Subcutaneous abdominal adipose tissue (tissue), 5 donors: ENCODE measurements at regions not wholly inside any gene's neighbourhood (a gene's known extent, or its start where the extent isn't known, plus 50 kb on each side); places are given as distances from the start of the nearest gene placed in this dataset.
"Not testable (repeated sequence)": the region's sequence is repeated elsewhere in the genome, so short reads cannot be mapped to it uniquely, and the experiment has no call there.

Experiments
- H3K27ac ChIP-seq: one replicate; pipeline ENCODE4 v1.7.0; 2013; ENCODE audit warnings: low read depth, mild to moderate bottlenecking, inconsistent platforms, low read length, moderate library complexity
- H3K27me3 ChIP-seq, 5 donors: one replicate each; pipeline ENCODE4 v1.7.0; 2013; ENCODE audit warnings: low read length in 5 of 5, inconsistent platforms in 1 of 5; ENCODE audit not compliant: control insufficient read depth in 5 of 5, insufficient read depth in 4 of 5
- H3K36me3 ChIP-seq, 5 donors: one replicate each; pipeline ENCODE4 v1.7.0; 2013; ENCODE audit warnings: low read length in 5 of 5; ENCODE audit not compliant: control insufficient read depth in 5 of 5, insufficient read depth in 5 of 5
- H3K4me1 ChIP-seq, 5 donors: one replicate each; pipeline ENCODE4 v1.7.0; 2013; ENCODE audit warnings: low read length in 5 of 5, mild to moderate bottlenecking in 3 of 5, moderate library complexity in 1 of 5; ENCODE audit not compliant: control insufficient read depth in 5 of 5, insufficient read depth in 5 of 5
- H3K4me3 ChIP-seq, 5 donors: one replicate each; pipeline ENCODE4 v1.7.0; 2013; ENCODE audit warnings: low read length in 5 of 5, low read depth in 1 of 5
- H3K9ac ChIP-seq, 5 donors: one replicate each; pipeline ENCODE4 v1.7.0; 2013; ENCODE audit warnings: low read length in 5 of 5, mild to moderate bottlenecking in 4 of 5, moderate library complexity in 3 of 5
- H3K9me3 ChIP-seq, 5 donors: one replicate each; pipeline ENCODE4 v1.7.0; 2013; ENCODE audit warnings: low read length in 5 of 5; ENCODE audit not compliant: control insufficient read depth in 5 of 5
- donor health status: healthy.
- donor health status: healthy.
- donor health status: healthy.
- donor health status: healthy.
- donor health status: healthy.

- Histone ChIP-seq H3K36me3 (no peaks in the 10 kb centered on the region), H3K4me1 (no peaks in the 10 kb centered on the region), H3K9ac (no peak overlapping the region), H3K27me3 (no peaks in the 10 kb centered on the region), H3K9me3 (no peaks in the 10 kb centered on the region), H3K27ac (no peak overlapping the region), H3K4me3 (no peak overlapping the region)
These were observed 291.4 kb upstream of the ATP11B start for GRCh38 chr3:182501856-182502255.

GRCh38 chr3:182503401-182503800 lies 289.9 kb upstream of the ATP11B start:
- Histone ChIP-seq H3K4me1 (no peaks in the 10 kb centered on the region), H3K4me3 (no peak overlapping the region), H3K27me3 (peaks cover 0 to 4% (median 0%) of the 10 kb centered on the region in 5 donors), H3K9me3 (no peaks in the 10 kb centered on the region), H3K36me3 (no peaks in the 10 kb centered on the region), H3K9ac (no peak overlapping the region), H3K27ac (no peak overlapping the region)

GRCh38 chr3:182508919-182509711 lies 284.2 kb upstream of the ATP11B start:
- Histone ChIP-seq H3K9ac (no peak overlapping the region), H3K27me3 (peaks cover 0 to 4% (median 0%) of the 10 kb centered on the region in 5 donors), H3K9me3 (no peaks in the 10 kb centered on the region), H3K27ac (no peak overlapping the region), H3K4me1 (no peaks in the 10 kb centered on the region), H3K36me3 (no peaks in the 10 kb centered on the region), H3K4me3 (no peak overlapping the region)

GRCh38 chr3:182509844-182510460 lies 283.4 kb upstream of the ATP11B start:
- no peak overlapping the region for H3K4me3 ChIP-seq
- H3K9me3 ChIP-seq: no peaks in the 10 kb centered on the region
- no peaks in the 10 kb centered on the region for H3K36me3 ChIP-seq
- H3K4me1 ChIP-seq: no peaks in the 10 kb centered on the region
- H3K9ac ChIP-seq: no peak overlapping the region
- peaks cover 0 to 4% (median 0%) of the 10 kb centered on the region in 5 donors for H3K27me3 ChIP-seq
- H3K27ac ChIP-seq: no peak overlapping the region

GRCh38 chr3:182514236-182514964 lies 278.9 kb upstream of the ATP11B start:
- no peaks in the 10 kb centered on the region for H3K4me1 ChIP-seq
- no peak overlapping the region for H3K4me3 ChIP-seq
- H3K9ac ChIP-seq: no peak overlapping the region
- H3K27ac ChIP-seq: no peak overlapping the region
- H3K27me3 ChIP-seq: no peaks in the 10 kb centered on the region
- no peaks in the 10 kb centered on the region for H3K9me3 ChIP-seq
- no peaks in the 10 kb centered on the region for H3K36me3 ChIP-seq

GRCh38 chr3:182516597-182517336 lies 276.5 kb upstream of the ATP11B start:
- H3K36me3 ChIP-seq: no peaks in the 10 kb centered on the region
- no peak overlapping the region for H3K9ac ChIP-seq
- H3K27me3 ChIP-seq: no peaks in the 10 kb centered on the region
- H3K27ac ChIP-seq: no peak overlapping the region
- no peaks in the 10 kb centered on the region for H3K9me3 ChIP-seq
- no peaks in the 10 kb centered on the region for H3K4me1 ChIP-seq
- H3K4me3 ChIP-seq: no peak overlapping the region

- H3K9ac ChIP-seq: no peak overlapping the region
- no peaks in the 10 kb centered on the region for H3K4me1 ChIP-seq
- H3K9me3 ChIP-seq: no peaks in the 10 kb centered on the region
- H3K4me3 ChIP-seq: no peak overlapping the region
- H3K27me3 ChIP-seq: no peaks in the 10 kb centered on the region
- no peak overlapping the region for H3K27ac ChIP-seq
- H3K36me3 ChIP-seq: no peaks in the 10 kb centered on the region
These were observed 273.7 kb upstream of the ATP11B start for GRCh38 chr3:182519569-182519968.

- Histone ChIP-seq H3K4me3 (no peak overlapping the region), H3K9me3 (no peaks in the 10 kb centered on the region), H3K9ac (no peak overlapping the region), H3K27ac (no peak overlapping the region), H3K36me3 (no peaks in the 10 kb centered on the region), H3K27me3 (no peaks in the 10 kb centered on the region), H3K4me1 (no peaks in the 10 kb centered on the region)
These were observed 272.0 kb upstream of the ATP11B start for GRCh38 chr3:182521339-182521738.

- H3K36me3 ChIP-seq, H3K4me1 ChIP-seq, H3K27me3 ChIP-seq, H3K4me3 ChIP-seq, H3K9me3 ChIP-seq, H3K9ac ChIP-seq, H3K27ac ChIP-seq: not testable (repeated sequence)
These were observed 269.9 kb upstream of the ATP11B start for GRCh38 chr3:182523424-182523823.
